22Rv1 (cell line): ENCODE measurements at regions not wholly inside any gene's neighbourhood (a gene's known extent, or its start where the extent isn't known, plus 50 kb on each side); places are given as distances from the start of the nearest gene placed in this dataset.

Experiments
- CTCF ChIP-seq: fragments of 450-650 bp; IDR thresholded peaks from 2 replicates; pipeline ENCODE4 v1.5.1; 2017; ENCODE audit warnings: mild to moderate bottlenecking
- ZFX ChIP-seq: fragments of 450-650 bp; IDR thresholded peaks from 2 replicates; pipeline ENCODE4 v1.6.1; 2017; ENCODE audit warnings: antibody characterized with exemption, borderline replicate concordance

GRCh38 chr3:140823106-140823505, 118.5 kb upstream of the SLC25A36 start:
- no peak for TF ChIP-seq CTCF
- TF ChIP-seq ZFX: no peak
